SK-N-MC (cell line): ENCODE measurements at regions not wholly inside any gene's neighbourhood (a gene's known extent, or its start where the extent isn't known, plus 50 kb on each side); places are given as distances from the start of the nearest gene placed in this dataset.

Experiments
- EZH2 ChIP-seq: fragments of 200-600 bp; sonication (generic); IDR thresholded peaks from one replicate; pipeline ENCODE4 v1.6.1; 2017; ENCODE audit warnings: antibody characterized with exemption
- POLR2AphosphoS5 ChIP-seq: IDR thresholded peaks from 2 replicates; pipeline ENCODE4 v1.6.1; 2012; ENCODE audit warnings: mild to moderate bottlenecking, low read depth, low read length, borderline replicate concordance

DNA sequence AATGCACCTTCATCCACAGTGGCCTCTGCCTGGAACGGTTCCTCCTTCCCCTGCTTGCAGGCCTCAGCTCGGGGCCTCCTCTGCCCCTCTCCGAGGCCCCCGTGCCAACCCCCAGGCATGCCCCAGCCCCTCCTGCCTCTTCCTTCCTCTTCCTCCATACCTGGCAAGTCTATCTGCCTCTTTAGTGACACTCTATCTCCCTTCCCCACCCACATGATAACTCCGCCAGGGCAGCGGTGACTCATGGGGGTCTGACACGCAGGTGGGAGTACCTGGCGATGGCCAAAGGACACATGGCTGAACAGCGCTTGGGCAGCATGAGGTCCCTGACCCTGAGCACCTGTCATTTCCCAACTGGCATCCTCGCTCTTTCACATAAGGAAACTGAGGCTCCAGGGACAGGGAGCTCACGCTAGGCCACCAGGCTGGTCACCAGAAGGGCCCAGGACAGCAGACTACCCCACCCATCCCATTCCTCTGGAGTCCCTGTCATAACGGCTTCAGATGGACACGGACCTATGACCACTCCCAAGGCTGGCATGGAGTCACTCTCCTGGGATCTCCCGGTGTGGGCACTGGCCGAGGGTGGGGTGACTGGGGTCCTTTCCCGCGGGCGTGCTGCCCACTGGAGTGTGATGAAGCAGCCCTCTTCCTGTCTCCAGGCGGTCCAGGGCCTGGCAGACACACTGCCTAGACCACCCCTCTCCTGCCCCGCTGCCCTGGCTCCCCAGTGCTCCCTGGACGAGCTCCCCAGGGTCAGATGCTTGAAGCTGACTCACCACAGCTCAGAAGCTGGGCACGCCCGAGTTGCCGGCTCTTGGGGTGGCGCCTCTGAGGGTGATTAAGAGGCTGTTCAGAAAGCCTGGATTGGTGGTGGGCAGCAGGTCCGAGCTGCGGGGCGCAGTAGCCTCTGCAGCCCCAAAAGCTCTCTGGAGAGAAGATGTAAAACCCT lies 100.6 kb downstream of the ENGASE start:
- TF ChIP-seq POLR2AphosphoS5: no peak
- no peak for TF ChIP-seq EZH2
